Activated CD4-positive, alpha-beta memory T cell treated with anti-CD3 and anti-CD28 coated beads for 36 hours (primary cell): ENCODE measurements at regions not wholly inside any gene's neighbourhood (a gene's known extent, or its start where the extent isn't known, plus 50 kb on each side); places are given as distances from the start of the nearest gene placed in this dataset.

Experiments
- CTCF ChIA-PET: fragments of 350-600 bp; sonication (Branson Sonifier 250); formaldehyde crosslinking; loops from one replicate; lab custom pipeline; 2021; ENCODE audit warnings: antibody characterized with exemption, inconsistent platforms; lab: Charles Lee
- POLR2A ChIA-PET: fragments of 350-600 bp; sonication (Branson Sonifier 250); formaldehyde crosslinking; loops from one replicate; lab custom pipeline; 2021; ENCODE audit warnings: antibody characterized with exemption; lab: Charles Lee
- DNase-seq: peaks from one replicate; pipeline ENCODE4 v3.0.0-alpha.2; 2020
- H3K27ac Mint-ChIP-seq: one replicate; pipeline ENCODE4 v1.8.0; 2021; ENCODE audit warnings: mixed read lengths
- H3K27me3 Mint-ChIP-seq: one replicate; pipeline ENCODE4 v1.8.0; 2021; ENCODE audit warnings: mixed read lengths
- H3K36me3 Mint-ChIP-seq: one replicate; pipeline ENCODE4 v1.8.0; 2021; ENCODE audit warnings: mixed read lengths
- H3K4me1 Mint-ChIP-seq: one replicate; pipeline ENCODE4 v1.8.0; 2021; ENCODE audit warnings: low read depth, mixed read lengths
- H3K4me3 Mint-ChIP-seq: one replicate; pipeline ENCODE4 v1.8.0; 2021; ENCODE audit warnings: mild to moderate bottlenecking, mixed read lengths
- H3K9me3 Mint-ChIP-seq: one replicate; pipeline ENCODE4 v1.8.0; 2021; ENCODE audit warnings: mixed read lengths
- intact Hi-C: fragments of 100-400 bp; cut with micrococcal nuclease; formaldehyde crosslinking; loops from one replicate; pipeline ENCODE4 v1.15.1; 2023

DNA sequence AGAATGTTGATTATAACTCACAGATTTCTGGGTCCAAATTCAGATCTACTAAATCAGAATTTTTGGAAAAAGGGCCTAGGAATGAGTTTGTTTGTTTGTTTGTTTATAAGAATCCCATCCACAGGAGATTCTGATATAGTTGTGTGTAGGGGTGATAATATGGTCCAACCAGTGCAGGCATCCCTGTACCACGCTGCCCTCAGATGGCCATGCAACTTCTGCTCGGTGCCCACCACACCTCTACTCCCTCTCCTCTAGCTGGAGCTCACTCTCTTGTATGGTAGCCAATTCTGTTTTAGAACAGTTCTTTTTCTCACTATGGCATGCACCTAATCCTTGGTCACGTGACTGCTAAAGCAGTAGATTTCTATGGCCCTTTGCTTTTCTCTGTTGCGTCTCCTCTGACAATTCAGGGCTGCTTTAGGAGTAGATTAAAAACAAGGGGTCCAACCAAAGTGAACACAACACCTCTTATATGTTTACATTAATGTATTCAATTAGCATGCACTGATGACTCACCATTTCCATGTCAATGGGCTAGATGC is 103.3 kb upstream of the KCNA4 start:
- Mint-ChIP-seq H3K9me3 (no peaks in the 10 kb centered on the region), H3K27ac (no peak overlapping the region), H3K4me1 (no peaks in the 10 kb centered on the region), H3K4me3 (no peak overlapping the region), H3K27me3 (no peaks in the 10 kb centered on the region), H3K36me3 (no peaks in the 10 kb centered on the region)
- ChIA-PET POLR2A (no interaction called here), CTCF (no interaction called here)
- intact Hi-C loops: no loop called here
- DNase-seq: no peak

DNA sequence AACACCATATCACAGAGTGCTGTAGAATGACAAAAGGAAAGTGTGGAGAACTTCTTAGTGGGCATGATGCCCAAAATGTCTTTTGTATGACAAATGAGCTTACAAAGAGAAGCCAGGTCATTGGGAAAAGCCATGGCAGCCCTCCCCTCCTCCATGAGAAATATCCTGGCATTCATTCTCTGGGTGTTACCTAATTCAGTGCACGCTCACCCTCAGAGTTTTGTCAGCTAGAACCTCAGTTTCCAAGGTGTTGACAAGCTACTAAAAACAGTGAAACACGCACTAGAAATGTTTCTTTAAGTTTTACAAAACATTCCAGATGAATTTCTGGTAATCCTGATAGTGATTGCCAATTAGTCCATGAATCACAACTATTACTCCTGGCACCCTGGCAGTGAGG is 105.4 kb upstream of the FSHB start:
- CTCF ChIA-PET: no interaction called here
- Mint-ChIP-seq H3K27me3 (no peaks in the 10 kb centered on the region), H3K9me3 (no peaks in the 10 kb centered on the region), H3K4me1 (no peaks in the 10 kb centered on the region), H3K4me3 (no peak overlapping the region), H3K27ac (no peak overlapping the region), H3K36me3 (no peaks in the 10 kb centered on the region)
- intact Hi-C loops: no loop called here
- no peak for DNase-seq
- POLR2A ChIA-PET: no interaction called here

DNA sequence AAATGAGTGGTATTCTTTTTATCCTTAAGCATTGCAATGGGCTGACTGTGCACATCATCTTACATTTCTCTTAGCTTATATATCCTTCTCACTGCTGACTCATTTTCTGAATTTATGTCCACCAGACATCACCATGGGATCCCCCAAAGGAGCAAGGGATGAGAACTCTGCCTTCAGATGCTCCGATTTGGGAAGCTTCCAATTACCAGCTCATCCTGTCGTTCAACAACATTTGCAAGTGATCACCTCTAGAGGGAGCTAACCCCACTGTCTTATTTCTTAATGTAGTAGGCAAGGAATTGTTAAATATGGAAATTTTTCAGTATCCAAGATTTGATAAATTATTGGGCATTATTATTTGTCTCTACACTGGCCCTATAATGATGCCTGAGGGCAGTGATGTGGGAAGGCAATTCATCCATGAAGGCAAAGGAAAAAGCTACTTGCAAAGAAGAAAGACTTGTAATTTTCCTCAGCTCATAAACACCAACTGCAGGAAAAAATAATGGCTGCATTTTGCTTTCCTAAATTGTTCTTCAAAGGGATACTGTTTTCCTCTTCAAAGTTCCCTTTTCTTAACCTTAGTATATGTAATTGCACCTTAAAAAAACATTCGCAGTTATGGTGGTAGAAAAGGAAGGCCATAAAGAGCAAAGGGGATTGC is 102.4 kb upstream of the FSHB start:
- Mint-ChIP-seq H3K27me3 (no peaks in the 10 kb centered on the region), H3K4me1 (no peaks in the 10 kb centered on the region), H3K9me3 (no peaks in the 10 kb centered on the region), H3K27ac (no peak overlapping the region), H3K36me3 (no peaks in the 10 kb centered on the region), H3K4me3 (no peak overlapping the region)
- CTCF ChIA-PET: interaction anchor here (0.7 to 4.8 kb wide), 21 partner anchors 8 to 513 kb away, joined by 3 to 63 read pairs (median 3); no protein-coding TSS in a partner anchor
- no peak for DNase-seq
- intact Hi-C loops: loop anchor here (1.0 kb wide), 1 partner anchor 205 kb away; no protein-coding TSS in a partner anchor
- POLR2A ChIA-PET: no interaction called here

DNA sequence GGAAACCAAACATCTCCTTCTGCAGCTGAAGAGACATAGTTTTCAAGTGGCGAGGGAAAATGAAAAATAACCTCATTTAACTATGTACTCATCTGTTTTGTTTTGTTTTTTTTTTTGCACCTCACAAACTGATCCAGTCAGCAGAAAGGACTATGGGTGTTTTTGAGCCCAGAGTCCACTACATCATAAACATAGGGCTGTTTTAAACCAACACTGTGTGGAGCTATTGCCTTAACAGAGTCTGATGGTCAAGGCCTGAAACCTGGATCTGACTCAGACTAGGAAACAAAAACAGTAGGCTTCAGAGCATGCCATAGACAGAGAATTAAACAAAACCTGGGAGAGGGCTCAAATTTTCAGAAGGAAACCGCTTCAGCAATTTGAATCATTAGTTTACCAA is 99.3 kb upstream of the FSHB start:
- Mint-ChIP-seq H3K27me3 (no peaks in the 10 kb centered on the region), H3K9me3 (no peaks in the 10 kb centered on the region), H3K4me1 (no peaks in the 10 kb centered on the region), H3K4me3 (no peak overlapping the region), H3K27ac (no peak overlapping the region), H3K36me3 (no peaks in the 10 kb centered on the region)
- DNase-seq: no peak
- intact Hi-C loops: no loop called here
- CTCF ChIA-PET: interaction anchor here (0.8 to 3.6 kb wide), 2 partner anchors 12 to 17 kb away, joined by 3 to 22 read pairs; no protein-coding TSS in a partner anchor
- POLR2A ChIA-PET: no interaction called here

DNA sequence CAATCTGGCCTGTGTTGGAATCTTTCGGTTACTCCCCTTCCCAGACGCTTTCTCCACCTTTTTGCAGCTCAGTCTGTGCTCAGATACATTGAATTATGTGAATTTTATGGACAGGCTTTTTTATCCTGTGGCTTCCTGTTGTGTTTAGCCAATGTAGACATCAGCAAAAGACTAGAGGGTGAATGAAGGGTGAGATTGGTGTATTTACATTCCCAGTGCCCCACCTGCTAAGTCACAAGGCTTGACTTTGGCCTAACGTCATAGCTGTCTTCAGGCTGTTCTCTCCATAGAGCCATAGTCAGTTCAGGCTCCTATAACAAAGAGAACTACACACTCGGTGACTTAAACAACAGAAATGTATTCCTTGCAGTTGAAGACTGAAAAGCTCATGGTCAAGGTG is 97.5 kb upstream of the FSHB start:
- no peak overlapping the region for H3K27ac Mint-ChIP-seq
- no peaks in the 10 kb centered on the region for H3K36me3 Mint-ChIP-seq
- intact Hi-C loops: no loop called here
- no peak overlapping the region for H3K4me3 Mint-ChIP-seq
- no peaks in the 10 kb centered on the region for H3K9me3 Mint-ChIP-seq
- DNase-seq: no peak
- no peaks in the 10 kb centered on the region for H3K4me1 Mint-ChIP-seq
- ChIA-PET POLR2A (no interaction called here), CTCF (interaction anchor here (1.7 to 3.6 kb wide), 2 partner anchors 10 to 13 kb away, joined by 3 to 22 read pairs; no protein-coding TSS in a partner anchor)
- no peaks in the 10 kb centered on the region for H3K27me3 Mint-ChIP-seq

DNA sequence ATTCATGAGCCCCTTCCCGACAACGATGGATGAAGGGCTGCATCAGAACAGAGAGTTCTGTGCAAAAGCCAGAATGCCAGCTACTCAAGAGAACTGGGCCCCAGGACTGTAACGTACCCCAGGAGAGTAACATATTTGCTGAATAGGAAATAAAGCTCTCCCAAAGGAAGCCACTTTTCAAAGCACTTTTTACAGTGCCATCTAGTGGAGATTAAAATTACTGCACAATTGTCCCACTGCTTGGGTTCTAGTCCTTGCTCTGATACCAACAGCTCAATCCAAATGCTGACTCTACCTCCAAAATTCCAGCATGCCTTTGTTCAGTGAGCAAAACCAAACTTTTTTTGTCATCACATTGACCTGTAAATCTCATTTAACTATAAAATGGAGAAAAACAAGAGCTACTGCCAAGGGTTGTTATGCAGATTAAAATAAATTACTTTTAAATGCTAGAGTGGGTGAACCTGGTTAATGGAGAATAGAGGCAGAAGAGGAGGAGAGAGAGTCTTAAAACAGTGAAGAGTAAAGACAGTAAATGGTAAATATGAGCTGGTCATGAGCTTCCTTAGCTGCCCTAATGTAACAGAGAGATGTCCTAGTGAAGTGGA is 87.6 kb upstream of the FSHB start:
- DNase-seq: no peak
- H3K4me3 Mint-ChIP-seq: no peak overlapping the region
- POLR2A ChIA-PET: no interaction called here
- H3K27ac Mint-ChIP-seq: no peak overlapping the region
- intact Hi-C loops: no loop called here
- H3K27me3 Mint-ChIP-seq: no peaks in the 10 kb centered on the region
- CTCF ChIA-PET: interaction anchor here (0.6 to 4.3 kb wide), 23 partner anchors 9 to 711 kb away, joined by 3 to 63 read pairs (median 4); no protein-coding TSS in a partner anchor
- H3K4me1 Mint-ChIP-seq: no peaks in the 10 kb centered on the region
- no peaks in the 10 kb centered on the region for H3K36me3 Mint-ChIP-seq
- H3K9me3 Mint-ChIP-seq: no peaks in the 10 kb centered on the region

DNA sequence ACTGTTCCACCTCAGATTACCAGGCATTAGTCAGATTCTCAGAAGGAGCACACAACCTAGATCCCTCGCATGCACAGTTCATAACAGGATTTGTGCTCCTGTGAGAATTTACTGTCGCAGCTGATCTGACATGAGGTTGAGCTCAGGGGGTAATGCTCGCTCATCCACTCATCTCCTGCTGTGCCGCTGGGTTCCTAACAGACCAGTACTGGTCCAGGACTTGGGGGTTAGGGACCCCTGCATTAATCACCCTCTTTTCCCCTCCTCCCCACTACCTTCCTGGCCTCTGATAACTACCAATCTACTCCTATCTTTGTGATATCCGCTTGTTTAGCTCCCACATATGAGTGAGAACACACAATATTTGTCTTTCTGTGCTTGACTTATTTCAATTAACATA is 83.5 kb upstream of the FSHB start:
- POLR2A ChIA-PET: no interaction called here
- H3K9me3 Mint-ChIP-seq: no peaks in the 10 kb centered on the region
- no peak overlapping the region for H3K4me3 Mint-ChIP-seq
- no peaks in the 10 kb centered on the region for H3K27me3 Mint-ChIP-seq
- H3K27ac Mint-ChIP-seq: no peak overlapping the region
- H3K36me3 Mint-ChIP-seq: no peaks in the 10 kb centered on the region
- no peaks in the 10 kb centered on the region for H3K4me1 Mint-ChIP-seq
- no peak for DNase-seq
- intact Hi-C loops: no loop called here
- CTCF ChIA-PET: no interaction called here

DNA sequence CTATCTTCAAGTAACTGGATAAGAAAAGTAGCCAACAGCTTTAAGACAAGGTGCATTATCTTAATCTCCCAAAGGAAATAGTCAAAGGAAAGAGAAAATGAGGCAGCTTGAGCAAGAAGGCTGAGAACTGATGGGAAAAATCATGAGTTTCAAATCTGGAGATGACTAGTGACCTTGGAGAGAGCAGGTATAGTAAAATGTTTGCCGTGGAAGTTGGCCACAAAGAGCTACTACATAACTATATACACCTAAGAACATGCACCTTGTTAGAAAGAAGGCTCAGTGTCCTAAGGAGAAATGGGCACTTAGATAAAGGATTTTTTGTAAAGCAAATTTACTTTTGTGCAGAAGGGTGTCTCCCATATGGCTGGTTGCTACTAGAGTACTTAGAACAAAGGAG is 80.8 kb upstream of the FSHB start:
- no peaks in the 10 kb centered on the region for H3K27me3 Mint-ChIP-seq
- H3K27ac Mint-ChIP-seq: no peak overlapping the region
- H3K4me3 Mint-ChIP-seq: no peak overlapping the region
- intact Hi-C loops: no loop called here
- no peak for DNase-seq
- H3K4me1 Mint-ChIP-seq: no peaks in the 10 kb centered on the region
- ChIA-PET CTCF (interaction anchor here (5.1 kb wide), 1 partner anchor 8 kb away, joined by 43 read pairs; no protein-coding TSS in a partner anchor), POLR2A (no interaction called here)
- no peaks in the 10 kb centered on the region for H3K9me3 Mint-ChIP-seq
- no peaks in the 10 kb centered on the region for H3K36me3 Mint-ChIP-seq

DNA sequence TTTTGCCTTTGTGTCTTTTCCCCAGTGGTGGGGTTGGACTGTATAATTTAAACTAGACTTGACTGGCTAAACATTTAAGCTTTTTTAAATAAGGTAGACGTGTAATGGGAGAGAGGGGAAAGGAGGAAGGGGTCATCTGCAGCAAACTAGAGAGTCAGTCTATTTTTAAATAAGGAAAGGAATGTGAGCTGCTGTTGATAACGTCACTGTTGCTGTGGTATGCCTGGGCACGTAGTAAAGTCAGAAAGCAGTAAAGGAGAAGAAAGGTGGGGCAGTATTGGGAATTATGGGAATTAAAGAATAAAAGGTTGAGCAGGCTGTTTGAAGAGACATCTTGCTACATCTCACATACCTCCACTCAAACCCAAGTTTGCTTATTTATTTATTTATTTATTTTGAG is 80.4 kb upstream of the FSHB start:
- CTCF ChIA-PET: interaction anchor here (5.1 kb wide), 1 partner anchor 8 kb away, joined by 43 read pairs; no protein-coding TSS in a partner anchor
- no peak for DNase-seq
- intact Hi-C loops: no loop called here
- POLR2A ChIA-PET: no interaction called here
- no peaks in the 10 kb centered on the region for H3K4me1 Mint-ChIP-seq
- H3K9me3 Mint-ChIP-seq: no peaks in the 10 kb centered on the region
- no peak overlapping the region for H3K27ac Mint-ChIP-seq
- no peaks in the 10 kb centered on the region for H3K27me3 Mint-ChIP-seq
- no peaks in the 10 kb centered on the region for H3K36me3 Mint-ChIP-seq
- no peak overlapping the region for H3K4me3 Mint-ChIP-seq

DNA sequence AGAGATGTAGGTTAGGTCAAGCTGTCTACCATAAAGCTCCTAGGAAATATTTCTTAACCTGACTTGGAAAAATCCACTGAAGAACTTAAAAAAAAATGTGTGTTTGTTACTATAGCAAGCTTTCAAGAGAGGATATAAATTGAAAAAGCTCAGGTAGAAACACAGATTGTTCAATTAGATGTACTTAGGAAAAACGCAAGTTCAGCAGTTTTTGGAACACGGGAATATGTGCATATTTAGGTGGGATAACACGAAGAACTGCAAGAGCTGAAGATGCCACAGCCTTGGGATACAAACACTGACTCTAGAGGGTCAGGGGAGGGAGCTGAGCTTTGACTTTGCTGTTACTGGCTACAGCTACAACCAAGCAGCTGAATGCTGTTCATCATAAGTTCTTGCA is 77.8 kb upstream of the FSHB start:
- Mint-ChIP-seq H3K27ac (no peak overlapping the region), H3K27me3 (no peaks in the 10 kb centered on the region), H3K4me3 (no peak overlapping the region), H3K36me3 (no peaks in the 10 kb centered on the region), H3K9me3 (no peaks in the 10 kb centered on the region), H3K4me1 (no peaks in the 10 kb centered on the region)
- POLR2A ChIA-PET: no interaction called here
- intact Hi-C loops: no loop called here
- CTCF ChIA-PET: interaction anchor here (5.1 kb wide), 1 partner anchor 11 kb away, joined by 43 read pairs; no protein-coding TSS in a partner anchor
- DNase-seq: no peak

DNA sequence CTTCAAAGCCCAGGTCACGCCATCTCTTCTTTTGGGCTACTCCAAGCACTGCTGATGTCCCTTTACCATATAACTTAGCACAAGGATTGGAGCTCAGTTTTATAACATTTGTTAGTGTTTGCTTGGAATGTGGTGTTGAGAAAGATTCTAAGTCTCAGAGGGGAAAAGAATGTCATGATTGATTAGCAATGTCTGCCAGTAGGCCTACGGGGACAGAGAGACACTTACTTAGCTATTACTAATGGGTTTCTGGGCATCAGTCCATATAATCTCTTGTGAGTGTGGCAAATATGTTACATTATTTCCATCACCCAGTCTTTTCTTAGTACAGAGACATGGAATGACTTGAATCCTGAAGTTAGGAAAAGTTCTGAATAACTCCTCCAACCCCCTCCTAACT is 75.4 kb upstream of the FSHB start:
- Mint-ChIP-seq H3K27ac (no peak overlapping the region), H3K9me3 (no peaks in the 10 kb centered on the region)
- CTCF ChIA-PET: interaction anchor here (0.9 kb wide), 1 partner anchor 12 kb away, joined by 6 read pairs; no protein-coding TSS in a partner anchor

DNA sequence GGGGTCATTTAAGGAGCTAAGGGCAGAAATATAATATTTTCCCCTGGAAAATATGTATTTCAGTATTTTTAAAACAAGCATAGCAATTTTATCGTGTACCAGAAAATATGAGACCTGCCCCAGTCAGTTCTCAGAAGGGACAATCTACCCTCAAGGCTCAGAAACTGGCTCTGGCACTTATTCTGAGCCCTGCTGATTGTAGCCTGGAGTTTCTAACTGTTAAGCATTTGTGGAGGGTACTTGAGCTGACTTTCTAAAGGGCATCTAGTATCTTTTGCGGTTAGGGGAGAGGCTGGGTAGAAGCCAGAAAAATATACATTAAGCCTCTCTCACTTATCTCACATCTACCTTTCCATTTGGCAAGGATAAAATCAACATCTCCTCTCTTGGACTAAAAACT is 71.3 kb upstream of the FSHB start:
- Mint-ChIP-seq H3K27me3 (peaks cover 6% of the 10 kb centered on the region), H3K27ac (no peak overlapping the region), H3K4me3 (no peak overlapping the region), H3K4me1 (no peaks in the 10 kb centered on the region), H3K36me3 (no peaks in the 10 kb centered on the region), H3K9me3 (no peaks in the 10 kb centered on the region)
- CTCF ChIA-PET: interaction anchor here (1.3 kb wide), 1 partner anchor 16 kb away, joined by 3 read pairs; no protein-coding TSS in a partner anchor
- intact Hi-C loops: no loop called here
- no peak for DNase-seq
- POLR2A ChIA-PET: interaction anchor here (0.6 kb wide), 1 partner anchor 12 kb away, joined by 3 read pairs; no protein-coding TSS in a partner anchor

More for the DNA sequence above, 75.4 kb upstream of the FSHB start:
- peaks cover 6% of the 10 kb centered on the region for H3K27me3 Mint-ChIP-seq
- intact Hi-C loops: no loop called here
- H3K36me3 Mint-ChIP-seq: no peaks in the 10 kb centered on the region
- no peak overlapping the region for H3K4me3 Mint-ChIP-seq
- H3K4me1 Mint-ChIP-seq: no peaks in the 10 kb centered on the region
- POLR2A ChIA-PET: no interaction called here
- DNase-seq: no peak
